ENCODE measurements at regions not wholly inside any gene's neighbourhood (a gene's known extent, or its start where the extent isn't known, plus 50 kb on each side); places are given as distances from the start of the nearest gene placed in this dataset.

DNA sequence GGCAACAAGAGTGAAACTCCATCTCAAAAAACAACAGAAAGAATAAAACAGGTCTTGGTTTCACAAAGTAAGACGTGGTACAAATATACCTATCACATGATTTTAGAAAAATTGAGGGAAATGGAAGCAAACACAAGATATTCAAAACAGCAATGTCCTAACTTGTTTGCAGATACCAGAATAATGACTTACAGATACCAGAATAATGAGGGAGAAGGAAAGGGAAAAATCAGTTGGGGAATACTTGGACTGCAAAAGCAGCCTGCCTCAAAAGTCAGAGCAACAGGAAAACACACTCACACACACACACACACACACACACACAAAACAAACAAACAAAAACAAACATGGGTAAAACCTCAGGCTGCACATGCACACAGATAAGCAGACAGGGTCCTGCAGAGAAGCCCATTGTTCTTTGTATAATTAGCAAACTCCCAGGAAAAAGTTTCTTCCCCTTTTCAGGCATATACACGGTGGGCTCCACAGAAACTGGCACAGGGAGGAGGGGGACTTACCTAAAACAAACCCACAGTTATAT lies 65.7 kb upstream of the CAPRIN2 start:
- Histone ChIP-seq H3K9me3 (ENCODE audit: control insufficient read depth in 3 of 3, low read length in 3 of 3) (no peaks in the 10 kb centered on the region), H3K4me1 (ENCODE audit: control insufficient read depth in 3 of 3, insufficient read depth in 3 of 3, low read length in 3 of 3) (peaks cover 0 to 6% (median 3%) of the 10 kb centered on the region in 3 donors), H3K4me3 (ENCODE audit: low read length in 3 of 3) (no peak overlapping the region), H3K27me3 (ENCODE audit: control insufficient read depth in 3 of 3, insufficient read depth in 3 of 3, low read length in 3 of 3) (peaks cover 2 to 4% (median 4%) of the 10 kb centered on the region in 3 donors), H3K9ac (ENCODE audit: low read depth in 1 of 3, low read length in 3 of 3) (no peak overlapping the region), H3K27ac (ENCODE audit: low read depth, low read length) (no peak overlapping the region), H3K36me3 (ENCODE audit: control insufficient read depth in 3 of 3, insufficient read depth in 3 of 3, low read length in 3 of 3) (no peaks in the 10 kb centered on the region)

- H3K9ac ChIP-seq (ENCODE audit: low read depth in 1 of 3, low read length in 3 of 3) = no peak overlapping the region
- peaks cover 0 to 6% (median 3%) of the 10 kb centered on the region in 3 donors for H3K4me1 ChIP-seq (ENCODE audit: control insufficient read depth in 3 of 3, insufficient read depth in 3 of 3, low read length in 3 of 3)
- H3K27ac ChIP-seq (ENCODE audit: low read depth, low read length) = no peak overlapping the region
- no peaks in the 10 kb centered on the region for H3K9me3 ChIP-seq (ENCODE audit: control insufficient read depth in 3 of 3, low read length in 3 of 3)
- no peak overlapping the region for H3K4me3 ChIP-seq (ENCODE audit: low read length in 3 of 3)
- H3K27me3 ChIP-seq (ENCODE audit: control insufficient read depth in 3 of 3, insufficient read depth in 3 of 3, low read length in 3 of 3) = peaks cover 2 to 4% (median 3%) of the 10 kb centered on the region in 3 donors
- H3K36me3 ChIP-seq (ENCODE audit: control insufficient read depth in 3 of 3, insufficient read depth in 3 of 3, low read length in 3 of 3) = no peaks in the 10 kb centered on the region
Observed at GRCh38 chr12:30818562-30818961, 63.8 kb upstream of the CAPRIN2 start.

DNA sequence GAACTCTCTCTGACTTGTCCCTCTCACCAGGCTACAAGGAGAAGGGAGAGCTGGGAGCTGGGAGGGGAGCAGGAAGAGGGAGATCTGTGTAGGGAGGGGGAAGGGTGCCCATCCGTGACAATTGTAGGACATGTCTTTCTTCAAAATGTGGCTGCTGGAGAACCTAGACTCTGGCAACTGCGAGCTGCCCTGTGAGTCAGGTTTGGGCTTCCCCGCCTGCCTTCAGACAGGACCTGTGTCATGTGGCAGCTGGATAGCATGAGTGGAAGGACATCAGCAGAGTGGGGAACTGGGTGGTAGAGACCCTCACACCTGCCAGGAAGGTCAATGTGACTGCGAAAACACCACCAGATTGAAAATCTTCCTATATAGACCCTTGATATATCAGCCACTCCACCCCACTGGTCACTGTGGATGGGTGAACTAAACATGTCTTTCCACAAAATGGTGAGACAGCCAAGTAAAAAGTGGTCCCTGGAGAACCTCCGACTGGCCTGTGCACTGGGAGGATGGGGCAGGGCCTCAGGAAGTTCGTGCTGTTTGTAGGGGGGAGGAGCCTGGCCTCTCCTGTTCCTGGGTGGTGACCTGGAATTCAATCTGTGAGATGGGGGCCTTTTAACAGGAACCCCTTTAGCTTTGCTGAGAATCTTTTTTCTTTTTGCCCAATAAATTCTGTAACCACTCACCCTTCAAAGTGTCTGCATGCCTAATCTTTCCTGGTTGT lies 62.2 kb upstream of the CAPRIN2 start:
- H3K27ac ChIP-seq (ENCODE audit: low read depth, low read length) = no peak overlapping the region
- no peaks in the 10 kb centered on the region for H3K36me3 ChIP-seq (ENCODE audit: control insufficient read depth in 3 of 3, insufficient read depth in 3 of 3, low read length in 3 of 3)
- no peaks in the 10 kb centered on the region for H3K9me3 ChIP-seq (ENCODE audit: control insufficient read depth in 3 of 3, low read length in 3 of 3)
- H3K4me1 ChIP-seq (ENCODE audit: control insufficient read depth in 3 of 3, insufficient read depth in 3 of 3, low read length in 3 of 3) = no peaks in the 10 kb centered on the region
- H3K9ac ChIP-seq (ENCODE audit: low read depth in 1 of 3, low read length in 3 of 3) = no peak overlapping the region
- no peak overlapping the region for H3K4me3 ChIP-seq (ENCODE audit: low read length in 3 of 3)
- H3K27me3 ChIP-seq (ENCODE audit: control insufficient read depth in 3 of 3, insufficient read depth in 3 of 3, low read length in 3 of 3) = peaks cover 2 to 4% (median 2%) of the 10 kb centered on the region in 3 donors

DNA sequence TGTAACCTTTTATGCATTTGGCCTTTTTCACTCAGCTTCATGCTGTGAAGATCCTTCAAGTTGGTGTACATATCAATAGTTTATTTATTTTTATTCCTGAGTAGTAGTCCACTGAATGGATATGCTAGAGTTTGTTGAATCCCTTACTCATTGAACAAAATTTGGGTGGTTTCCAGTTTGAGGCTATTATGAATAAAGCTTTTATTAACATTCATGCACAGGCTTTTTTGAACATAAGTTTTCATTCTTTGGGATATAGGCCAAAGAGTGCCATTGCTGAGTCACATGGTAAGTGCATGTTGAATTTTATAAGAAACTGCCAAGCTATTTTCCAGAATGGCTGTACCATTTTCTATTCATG lies 59.5 kb upstream of the CAPRIN2 start:
- Histone ChIP-seq H3K27ac (ENCODE audit: low read depth, low read length) (no peak overlapping the region), H3K9me3 (ENCODE audit: control insufficient read depth in 3 of 3, low read length in 3 of 3) (no peaks in the 10 kb centered on the region), H3K4me3 (ENCODE audit: low read length in 3 of 3) (no peak overlapping the region), H3K36me3 (ENCODE audit: control insufficient read depth in 3 of 3, insufficient read depth in 3 of 3, low read length in 3 of 3) (no peaks in the 10 kb centered on the region), H3K9ac (ENCODE audit: low read depth in 1 of 3, low read length in 3 of 3) (no peak overlapping the region), H3K4me1 (ENCODE audit: control insufficient read depth in 3 of 3, insufficient read depth in 3 of 3, low read length in 3 of 3) (no peaks in the 10 kb centered on the region), H3K27me3 (ENCODE audit: control insufficient read depth in 3 of 3, insufficient read depth in 3 of 3, low read length in 3 of 3) (peaks cover 0 to 2% (median 2%) of the 10 kb centered on the region in 3 donors)

GRCh38 chr12:30813525-30814294 lies 59.0 kb upstream of the CAPRIN2 start:
- Histone ChIP-seq H3K4me3 (ENCODE audit: low read length in 3 of 3) (no peak overlapping the region), H3K36me3 (ENCODE audit: control insufficient read depth in 3 of 3, insufficient read depth in 3 of 3, low read length in 3 of 3) (no peaks in the 10 kb centered on the region), H3K9ac (ENCODE audit: low read depth in 1 of 3, low read length in 3 of 3) (no peak overlapping the region), H3K9me3 (ENCODE audit: control insufficient read depth in 3 of 3, low read length in 3 of 3) (no peaks in the 10 kb centered on the region), H3K27me3 (ENCODE audit: control insufficient read depth in 3 of 3, insufficient read depth in 3 of 3, low read length in 3 of 3) (peaks cover 0 to 2% (median 2%) of the 10 kb centered on the region in 3 donors), H3K4me1 (ENCODE audit: control insufficient read depth in 3 of 3, insufficient read depth in 3 of 3, low read length in 3 of 3) (no peaks in the 10 kb centered on the region), H3K27ac (ENCODE audit: low read depth, low read length) (no peak overlapping the region)

DNA sequence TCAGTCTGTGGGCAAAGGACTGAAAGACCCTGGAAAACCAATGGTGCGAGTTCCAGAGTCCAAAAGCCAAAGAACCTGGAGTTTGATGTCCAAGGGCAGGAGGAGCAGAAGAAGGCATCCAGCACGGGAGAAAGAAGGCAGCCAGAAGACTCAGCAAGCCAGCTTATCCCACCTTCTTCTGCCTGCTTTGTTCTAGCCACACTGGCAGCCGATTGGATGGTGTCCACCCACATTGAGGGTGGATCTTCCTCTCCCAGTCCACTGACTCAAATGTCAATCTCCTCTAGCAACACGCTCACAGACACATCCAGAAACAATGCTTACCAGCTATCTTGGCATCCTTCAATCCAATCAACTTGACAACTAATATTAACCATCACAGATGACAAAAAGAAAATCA lies 57.2 kb upstream of the CAPRIN2 start:
- H3K9ac ChIP-seq (ENCODE audit: low read depth in 1 of 3, low read length in 3 of 3) = no peak overlapping the region
- no peak overlapping the region for H3K4me3 ChIP-seq (ENCODE audit: low read length in 3 of 3)
- H3K36me3 ChIP-seq (ENCODE audit: control insufficient read depth in 3 of 3, insufficient read depth in 3 of 3, low read length in 3 of 3) = no peaks in the 10 kb centered on the region
- no peaks in the 10 kb centered on the region for H3K27me3 ChIP-seq (ENCODE audit: control insufficient read depth in 3 of 3, insufficient read depth in 3 of 3, low read length in 3 of 3)
- no peak overlapping the region for H3K27ac ChIP-seq (ENCODE audit: low read depth, low read length)
- peaks cover 2 to 4% (median 3%) of the 10 kb centered on the region in 3 donors for H3K4me1 ChIP-seq (ENCODE audit: control insufficient read depth in 3 of 3, insufficient read depth in 3 of 3, low read length in 3 of 3)
- no peaks in the 10 kb centered on the region for H3K9me3 ChIP-seq (ENCODE audit: control insufficient read depth in 3 of 3, low read length in 3 of 3)

- no peak overlapping the region for H3K9ac ChIP-seq (ENCODE audit: low read depth in 1 of 3, low read length in 3 of 3)
- no peaks in the 10 kb centered on the region for H3K27me3 ChIP-seq (ENCODE audit: control insufficient read depth in 3 of 3, insufficient read depth in 3 of 3, low read length in 3 of 3)
- no peaks in the 10 kb centered on the region for H3K36me3 ChIP-seq (ENCODE audit: control insufficient read depth in 3 of 3, insufficient read depth in 3 of 3, low read length in 3 of 3)
- peaks cover 2 to 4% (median 3%) of the 10 kb centered on the region in 3 donors for H3K4me1 ChIP-seq (ENCODE audit: control insufficient read depth in 3 of 3, insufficient read depth in 3 of 3, low read length in 3 of 3)
- H3K4me3 ChIP-seq (ENCODE audit: low read length in 3 of 3) = no peak overlapping the region
- no peaks in the 10 kb centered on the region for H3K9me3 ChIP-seq (ENCODE audit: control insufficient read depth in 3 of 3, low read length in 3 of 3)
- H3K27ac ChIP-seq (ENCODE audit: low read depth, low read length) = no peak overlapping the region
Observed at GRCh38 chr12:30810918-30811317, 56.2 kb upstream of the CAPRIN2 start.

DNA sequence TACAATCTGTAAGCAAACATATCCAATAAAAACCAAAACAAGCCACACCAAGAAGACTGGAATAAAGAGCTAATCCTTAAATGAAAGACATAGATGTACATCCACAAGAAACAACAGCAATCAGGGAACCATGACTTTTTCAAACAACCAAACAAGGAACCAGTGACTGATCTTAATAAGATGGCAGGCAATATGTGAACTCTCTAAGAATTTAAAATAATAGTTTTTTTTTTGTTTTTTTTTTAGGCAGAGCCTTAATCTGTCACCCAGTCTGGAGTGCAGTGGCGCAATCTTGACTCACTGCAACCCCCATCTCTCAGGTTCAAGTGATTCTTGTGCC lies 52.9 kb upstream of the CAPRIN2 start:
- H3K4me3 ChIP-seq (ENCODE audit: low read length in 3 of 3) = no peak overlapping the region
- peaks cover 2 to 4% (median 3%) of the 10 kb centered on the region in 3 donors for H3K4me1 ChIP-seq (ENCODE audit: control insufficient read depth in 3 of 3, insufficient read depth in 3 of 3, low read length in 3 of 3)
- no peak overlapping the region for H3K27ac ChIP-seq (ENCODE audit: low read depth, low read length)
- no peaks in the 10 kb centered on the region for H3K9me3 ChIP-seq (ENCODE audit: control insufficient read depth in 3 of 3, low read length in 3 of 3)
- no peak overlapping the region for H3K9ac ChIP-seq (ENCODE audit: low read depth in 1 of 3, low read length in 3 of 3)
- no peaks in the 10 kb centered on the region for H3K27me3 ChIP-seq (ENCODE audit: control insufficient read depth in 3 of 3, insufficient read depth in 3 of 3, low read length in 3 of 3)
- H3K36me3 ChIP-seq (ENCODE audit: control insufficient read depth in 3 of 3, insufficient read depth in 3 of 3, low read length in 3 of 3) = no peaks in the 10 kb centered on the region

- no peaks in the 10 kb centered on the region for H3K9me3 ChIP-seq (ENCODE audit: control insufficient read depth in 3 of 3, low read length in 3 of 3)
- H3K4me3 ChIP-seq (ENCODE audit: low read length in 3 of 3) = peak overlapping the region in 2 of 3 donors; percentile 25 to 37
- H3K27me3 ChIP-seq (ENCODE audit: control insufficient read depth in 3 of 3, insufficient read depth in 3 of 3, low read length in 3 of 3) = no peaks in the 10 kb centered on the region
- H3K27ac ChIP-seq (ENCODE audit: low read depth, low read length) = no peak overlapping the region
- H3K9ac ChIP-seq (ENCODE audit: low read depth in 1 of 3, low read length in 3 of 3) = peak overlapping the region in 1 of 3 donors; percentile 42
- peaks cover 2 to 4% (median 3%) of the 10 kb centered on the region in 3 donors for H3K4me1 ChIP-seq (ENCODE audit: control insufficient read depth in 3 of 3, insufficient read depth in 3 of 3, low read length in 3 of 3)
- no peaks in the 10 kb centered on the region for H3K36me3 ChIP-seq (ENCODE audit: control insufficient read depth in 3 of 3, insufficient read depth in 3 of 3, low read length in 3 of 3)
Observed at GRCh38 chr12:30806989-30807694, 52.4 kb upstream of the CAPRIN2 start.
